Liver (tissue), 8 donors: ENCODE measurements at regions not wholly inside any gene's neighbourhood (a gene's known extent, or its start where the extent isn't known, plus 50 kb on each side); places are given as distances from the start of the nearest gene placed in this dataset.
"Not testable (repeated sequence)": the region's sequence is repeated elsewhere in the genome, so short reads cannot be mapped to it uniquely, and the experiment has no call there.

Experiments used
- DNase-seq: peaks from one replicate; pipeline ENCODE4 v3.0.0-alpha.2; 2017; ENCODE audit warnings: low spot score
- H3K27ac ChIP-seq, 2 donors: one replicate each; pipeline ENCODE4 v1.7.0; 2013; ENCODE audit warnings: inconsistent platforms in 2 of 2, low read length in 2 of 2, control low read depth in 1 of 2, low read depth in 1 of 2, mild to moderate bottlenecking in 1 of 2
- H3K27me3 ChIP-seq, 4 donors: one replicate each; pipeline versions ENCODE4 v1.6.1 to v1.7.0; 2013; ENCODE audit warnings: low read length in 3 of 4, inconsistent platforms in 1 of 4, mild to moderate bottlenecking in 1 of 4, moderate library complexity in 1 of 4; ENCODE audit not compliant: control insufficient read depth in 4 of 4, insufficient read depth in 4 of 4
- H3K36me3 ChIP-seq, 4 donors: one replicate each; pipeline versions ENCODE4 v1.6.1 to v1.7.0; 2013; ENCODE audit warnings: low read length in 3 of 4, mild to moderate bottlenecking in 3 of 4, low read depth in 1 of 4, moderate library complexity in 1 of 4; ENCODE audit not compliant: control insufficient read depth in 4 of 4, insufficient read depth in 3 of 4
- H3K4me1 ChIP-seq, 4 donors: one replicate each; pipeline versions ENCODE4 v1.6.1 to v1.7.0; 2013; ENCODE audit warnings: low read length in 3 of 4, mild to moderate bottlenecking in 3 of 4, moderate library complexity in 1 of 4; ENCODE audit not compliant: control insufficient read depth in 4 of 4, insufficient read depth in 4 of 4
- H3K4me3 ChIP-seq, 3 donors: one replicate each; pipeline versions ENCODE4 v1.6.1 to v1.7.0; 2013; ENCODE audit warnings: low read length in 3 of 3, control low read depth in 1 of 3, low read depth in 1 of 3, mild to moderate bottlenecking in 1 of 3
- H3K9ac ChIP-seq, 2 donors: one replicate each; pipeline ENCODE4 v1.7.0; 2013; ENCODE audit warnings: low read length in 2 of 2, mild to moderate bottlenecking in 2 of 2, moderate library complexity in 2 of 2, control low read depth in 1 of 2, low read depth in 1 of 2
- H3K9me3 ChIP-seq, 4 donors: one replicate each; pipeline versions ENCODE4 v1.6.1 to v1.7.0; 2013; ENCODE audit warnings: low read length in 3 of 4; ENCODE audit not compliant: control insufficient read depth in 4 of 4
- ATF3 ChIP-seq: IDR thresholded peaks from 2 replicates; pipeline ENCODE4 v1.6.1; 2016; ENCODE audit warnings: antibody characterized with exemption
- CTCF ChIP-seq: fragments of 150-350 bp; IDR thresholded peaks from 2 replicates; pipeline ENCODE4 v1.5.1; 2017; ENCODE audit warnings: improper control_type of control experiment, low read depth, low read length; ENCODE audit not compliant: missing input control
- EGR1 ChIP-seq, 2 donors: IDR thresholded peaks; 2 replicates each; pipeline ENCODE4 v1.6.1; 2016 to 2018; ENCODE audit warnings: antibody characterized with exemption in 2 of 2, low read depth in 2 of 2
- FOXA1 ChIP-seq: IDR thresholded peaks from 2 replicates; pipeline ENCODE4 v1.6.1; 2016; ENCODE audit warnings: antibody characterized with exemption
- FOXA2 ChIP-seq: IDR thresholded peaks from 2 replicates; pipeline ENCODE4 v1.6.1; 2016; ENCODE audit warnings: antibody characterized with exemption
- GABPA ChIP-seq, 2 donors: IDR thresholded peaks in 1 of 2; conservative IDR thresholded peaks in 1 of 2; 2 replicates each; pipeline ENCODE4 v1.6.1; 2016; ENCODE audit warnings: antibody characterized with exemption in 2 of 2, mild to moderate bottlenecking in 1 of 2, moderate library complexity in 1 of 2
- HNF4A ChIP-seq, 2 donors: conservative IDR thresholded peaks; 2 replicates each; pipeline ENCODE4 v1.6.1; 2016; ENCODE audit warnings: antibody characterized with exemption in 2 of 2, mild to moderate bottlenecking in 2 of 2
- HNF4G ChIP-seq: IDR thresholded peaks from 2 replicates; pipeline ENCODE4 v1.6.1; 2016; ENCODE audit warnings: antibody characterized with exemption
- JUND ChIP-seq, 2 donors: IDR thresholded peaks; 2 replicates each; pipeline ENCODE4 v1.6.1; 2016; ENCODE audit warnings: antibody characterized with exemption in 2 of 2
- NR2F2 ChIP-seq: IDR thresholded peaks from 2 replicates; pipeline ENCODE4 v1.6.1; 2016; ENCODE audit warnings: antibody characterized with exemption
- RAD21 ChIP-seq, 2 donors: IDR thresholded peaks; 2 replicates each; pipeline ENCODE4 v1.6.1; 2016; ENCODE audit warnings: antibody characterized with exemption in 2 of 2, mild to moderate bottlenecking in 2 of 2
- REST ChIP-seq: IDR thresholded peaks from 2 replicates; pipeline ENCODE4 v1.6.1; 2016; ENCODE audit warnings: antibody characterized with exemption, mild to moderate bottlenecking
- RXRA ChIP-seq, 2 donors: IDR thresholded peaks; 2 replicates each; pipeline ENCODE4 v1.6.1; 2017 to 2018; ENCODE audit warnings: antibody characterized with exemption in 2 of 2, mild to moderate bottlenecking in 1 of 2
- SP1 ChIP-seq: IDR thresholded peaks from 2 replicates; pipeline ENCODE4 v1.6.1; 2018; ENCODE audit warnings: antibody characterized with exemption, mild to moderate bottlenecking
- TAF1 ChIP-seq: conservative IDR thresholded peaks from 2 replicates; pipeline ENCODE4 v1.6.1; 2016; ENCODE audit warnings: antibody characterized with exemption, mild to moderate bottlenecking
- YY1 ChIP-seq: IDR thresholded peaks from 2 replicates; pipeline ENCODE4 v1.6.1; 2016; ENCODE audit warnings: antibody characterized with exemption, mild to moderate bottlenecking
- WGBS: extraction: QIAGEN DNeasy Blood & Tissue Kit; methylation state at CpG from one replicate; pipeline ENCODE4 v1.1.7; 2013; 5-methylcytosine and 5-hydroxymethylcytosine counted together
- TF ChIP-seq, protein P1 (sequence below): IDR thresholded peaks from 2 replicates; pipeline ENCODE4 v1.6.1; 2016; ENCODE audit warnings: antibody characterized with exemption
- TF ChIP-seq, protein P2 (sequence below): IDR thresholded peaks from 2 replicates; pipeline ENCODE4 v1.6.1; 2016; ENCODE audit warnings: antibody characterized with exemption
- donor health status: healthy.
- donor health status: healthy.
- donor health status: healthy.
- donor health status: healthy.
- donor health status: healthy.

DNA sequence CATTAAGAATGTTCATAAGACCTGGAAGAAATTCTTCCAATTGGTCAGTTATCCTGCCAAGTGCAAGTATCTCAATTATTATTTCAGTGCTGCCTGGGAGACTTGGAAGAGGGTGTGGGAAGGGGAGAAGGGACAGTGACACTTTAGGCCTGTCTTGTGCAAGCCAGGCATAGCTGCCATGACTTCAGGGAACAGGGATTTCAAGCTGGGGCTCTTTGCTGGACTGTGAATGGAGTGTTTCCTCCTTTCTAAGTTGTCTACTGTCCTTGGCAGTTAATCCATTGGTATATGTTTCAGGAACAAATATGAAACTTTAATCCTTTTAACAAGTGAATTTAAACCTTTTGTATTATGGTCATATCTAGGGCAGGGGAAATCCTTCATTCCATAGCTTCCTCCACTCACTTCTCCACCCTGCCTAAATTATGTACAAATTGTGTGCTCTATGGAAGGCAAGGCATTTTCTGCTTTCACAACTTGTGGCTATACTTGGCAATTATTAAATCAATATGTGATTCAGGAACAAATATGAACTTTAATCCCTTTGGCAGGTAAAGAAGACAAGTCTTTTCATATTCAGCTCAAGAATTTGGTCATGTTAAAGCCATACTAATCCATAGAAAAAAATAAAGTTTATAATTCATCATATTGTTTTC, 72.7 kb upstream of the IL33 start:
- Histone ChIP-seq H3K9ac (no peak overlapping the region), H3K4me3 (no peak overlapping the region), H3K27me3 (no peaks in the 10 kb centered on the region), H3K27ac (peak overlapping the region; percentile 22 to 53), H3K9me3 (no peaks in the 10 kb centered on the region), H3K36me3 (no peaks in the 10 kb centered on the region), H3K4me1 (peaks cover 6 to 14% (median 12%) of the 10 kb centered on the region in 4 donors)
- TF ChIP-seq HNF4G (peak; percentile 71), CTCF (no peak), NR2F2 (no peak), GABPA (IDR thresholded peaks at IDR 0.05 in 1 of 2, conservative IDR thresholded peaks at IDR 0.05 in 1 of 2) (peak in 1 of 2 donors; percentile 13), EGR1 (IDR thresholded peaks at IDR 0.05; ENCODE audit: low read depth in 2 of 2) (no peak), SP1 (peak; percentile 94), FOXA1 (peak; percentile 44), REST (no peak), YY1 (peak; percentile 70), JUND (IDR thresholded peaks at IDR 0.05) (peak; percentile 75 to 78), FOXA2 (peak; percentile 77), TAF1 (no peak), ATF3 (no peak), RXRA (IDR thresholded peaks at IDR 0.05) (peak; percentile 50 to 51), HNF4A (conservative IDR thresholded peaks at IDR 0.05) (peak; percentile 78 to 88), RAD21 (IDR thresholded peaks at IDR 0.05) (peak in 1 of 2 donors; percentile 45)
- TF ChIP-seq, protein P1, sequence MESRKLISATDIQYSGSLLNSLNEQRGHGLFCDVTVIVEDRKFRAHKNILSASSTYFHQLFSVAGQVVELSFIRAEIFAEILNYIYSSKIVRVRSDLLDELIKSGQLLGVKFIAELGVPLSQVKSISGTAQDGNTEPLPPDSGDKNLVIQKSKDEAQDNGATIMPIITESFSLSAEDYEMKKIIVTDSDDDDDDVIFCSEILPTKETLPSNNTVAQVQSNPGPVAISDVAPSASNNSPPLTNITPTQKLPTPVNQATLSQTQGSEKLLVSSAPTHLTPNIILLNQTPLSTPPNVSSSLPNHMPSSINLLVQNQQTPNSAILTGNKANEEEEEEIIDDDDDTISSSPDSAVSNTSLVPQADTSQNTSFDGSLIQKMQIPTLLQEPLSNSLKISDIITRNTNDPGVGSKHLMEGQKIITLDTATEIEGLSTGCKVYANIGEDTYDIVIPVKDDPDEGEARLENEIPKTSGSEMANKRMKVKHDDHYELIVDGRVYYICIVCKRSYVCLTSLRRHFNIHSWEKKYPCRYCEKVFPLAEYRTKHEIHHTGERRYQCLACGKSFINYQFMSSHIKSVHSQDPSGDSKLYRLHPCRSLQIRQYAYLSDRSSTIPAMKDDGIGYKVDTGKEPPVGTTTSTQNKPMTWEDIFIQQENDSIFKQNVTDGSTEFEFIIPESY: no peak
- TF ChIP-seq, protein P2, sequence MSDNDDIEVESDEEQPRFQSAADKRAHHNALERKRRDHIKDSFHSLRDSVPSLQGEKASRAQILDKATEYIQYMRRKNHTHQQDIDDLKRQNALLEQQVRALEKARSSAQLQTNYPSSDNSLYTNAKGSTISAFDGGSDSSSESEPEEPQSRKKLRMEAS: no peak
- DNase-seq: no peak

DNA sequence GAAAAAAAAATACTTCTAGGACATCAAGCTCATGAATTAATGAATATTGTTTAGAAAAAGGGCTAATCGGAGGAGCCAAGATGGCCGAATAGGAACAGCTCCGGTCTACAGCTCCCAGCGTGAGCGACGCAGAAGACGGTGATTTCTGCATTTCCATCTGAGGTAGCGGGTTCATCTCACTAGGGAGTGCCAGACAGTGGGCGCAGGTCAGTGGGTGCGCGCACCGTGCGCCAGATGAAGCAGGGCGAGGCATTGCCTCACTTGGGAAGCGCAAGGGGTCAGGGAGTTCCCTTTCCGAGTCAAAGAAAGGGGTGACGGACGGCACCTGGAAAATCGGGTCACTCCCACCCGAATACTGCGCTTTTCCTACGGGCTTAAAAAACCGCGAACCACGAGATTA, 79.8 kb upstream of the IL33 start:
- H3K27me3 ChIP-seq, H3K9ac ChIP-seq, H3K36me3 ChIP-seq, H3K27ac ChIP-seq, DNase-seq, H3K4me1 ChIP-seq, H3K4me3 ChIP-seq, H3K9me3 ChIP-seq: not testable (repeated sequence)
- WGBS: 93% methylated on average over 21 of the region's 25 CpGs
